GM12865 (cell line): ENCODE measurements at regions not wholly inside any gene's neighbourhood (a gene's known extent, or its start where the extent isn't known, plus 50 kb on each side); places are given as distances from the start of the nearest gene placed in this dataset.

ENCODE experiments used
- DNase-seq: peaks from one replicate; pipeline ENCODE4 v3.0.0; 2010; ENCODE audit warnings: low read depth
- H3K4me3 ChIP-seq: 2 replicates; pipeline ENCODE4 v1.5.1; 2011; ENCODE audit warnings: mild to moderate bottlenecking, low read depth, low read length, control low read depth
- TF ChIP-seq, protein P1 (sequence below): IDR thresholded peaks from 2 replicates; pipeline ENCODE4 v1.5.1; 2011; ENCODE audit warnings: low read length, control low read depth, low read depth, inconsistent platforms; ENCODE audit not compliant: insufficient read depth; ENCODE audit errors: missing control alignments

DNA sequence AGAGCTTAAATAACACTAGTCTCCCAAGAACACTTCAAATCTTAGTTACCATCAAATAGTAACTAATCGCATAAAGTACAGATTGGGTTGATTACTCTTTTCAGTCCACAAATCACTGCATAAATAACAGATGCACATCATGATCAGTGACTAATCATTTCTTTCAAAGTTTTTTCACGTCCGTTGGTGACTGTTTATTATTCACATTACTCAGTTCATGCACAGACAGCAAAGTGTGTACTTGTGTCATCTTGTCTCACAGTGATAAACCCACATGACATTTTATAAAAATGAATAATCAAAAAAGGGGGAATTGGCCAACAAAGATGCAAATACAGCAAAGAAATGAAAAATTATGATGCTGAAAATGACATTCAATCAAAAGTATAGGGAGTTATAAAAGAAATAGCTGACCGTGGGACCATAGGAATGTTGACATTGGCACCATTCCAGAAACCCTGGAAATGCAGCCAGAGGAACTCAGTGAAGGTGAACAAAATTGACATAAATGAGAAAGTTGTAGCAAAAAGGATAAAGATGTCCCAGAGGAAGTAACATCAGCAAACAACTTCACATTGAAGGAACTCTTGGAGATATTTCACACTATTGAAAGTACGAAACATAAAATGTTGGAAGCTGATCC is 161.5 kb downstream of the SOX3 start:
- no peak for DNase-seq
- no peak overlapping the region for H3K4me3 ChIP-seq
- TF ChIP-seq, protein P1, sequence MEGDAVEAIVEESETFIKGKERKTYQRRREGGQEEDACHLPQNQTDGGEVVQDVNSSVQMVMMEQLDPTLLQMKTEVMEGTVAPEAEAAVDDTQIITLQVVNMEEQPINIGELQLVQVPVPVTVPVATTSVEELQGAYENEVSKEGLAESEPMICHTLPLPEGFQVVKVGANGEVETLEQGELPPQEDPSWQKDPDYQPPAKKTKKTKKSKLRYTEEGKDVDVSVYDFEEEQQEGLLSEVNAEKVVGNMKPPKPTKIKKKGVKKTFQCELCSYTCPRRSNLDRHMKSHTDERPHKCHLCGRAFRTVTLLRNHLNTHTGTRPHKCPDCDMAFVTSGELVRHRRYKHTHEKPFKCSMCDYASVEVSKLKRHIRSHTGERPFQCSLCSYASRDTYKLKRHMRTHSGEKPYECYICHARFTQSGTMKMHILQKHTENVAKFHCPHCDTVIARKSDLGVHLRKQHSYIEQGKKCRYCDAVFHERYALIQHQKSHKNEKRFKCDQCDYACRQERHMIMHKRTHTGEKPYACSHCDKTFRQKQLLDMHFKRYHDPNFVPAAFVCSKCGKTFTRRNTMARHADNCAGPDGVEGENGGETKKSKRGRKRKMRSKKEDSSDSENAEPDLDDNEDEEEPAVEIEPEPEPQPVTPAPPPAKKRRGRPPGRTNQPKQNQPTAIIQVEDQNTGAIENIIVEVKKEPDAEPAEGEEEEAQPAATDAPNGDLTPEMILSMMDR: no peak

- DNase-seq: no peak
- TF ChIP-seq, protein P1: no peak
- H3K4me3 ChIP-seq: no peak overlapping the region
Observed at GRCh38 chrX:140342410-140342809, 162.5 kb downstream of the SOX3 start.

- TF ChIP-seq, protein P1: no peak
- no peak for DNase-seq
- H3K4me3 ChIP-seq: no peak overlapping the region
Observed at GRCh38 chrX:140337263-140337662, 167.6 kb downstream of the SOX3 start.

GRCh38 chrX:140318296-140318695 is 186.6 kb downstream of the SOX3 start:
- TF ChIP-seq, protein P1: no peak

DNA sequence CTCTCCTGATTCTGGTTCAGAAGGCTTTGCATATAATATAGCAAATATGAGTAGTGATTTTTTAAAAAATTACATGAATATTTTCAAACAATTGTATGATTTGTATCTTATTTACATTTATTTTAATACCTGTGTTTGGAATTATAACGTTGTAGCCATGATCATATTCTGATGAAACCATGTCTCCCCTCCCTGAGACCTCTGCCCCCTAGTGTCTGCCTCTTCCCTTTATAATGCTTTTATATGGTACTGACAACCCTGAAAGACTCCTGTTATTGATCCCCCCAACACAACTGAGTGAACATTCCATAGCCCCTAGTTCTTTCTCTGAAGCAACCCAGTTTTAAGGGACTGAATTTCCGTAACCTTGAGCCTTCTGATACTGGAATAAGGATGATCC is 187.4 kb downstream of the SOX3 start:
- H3K4me3 ChIP-seq: no peak overlapping the region
- no peak for DNase-seq
- TF ChIP-seq, protein P1: no peak

More at GRCh38 chrX:140318296-140318695, 186.6 kb downstream of the SOX3 start:
- no peak overlapping the region for H3K4me3 ChIP-seq
- DNase-seq: no peak

GRCh38 chrX:140298960-140299825 is 205.7 kb downstream of the SOX3 start:
- H3K4me3 ChIP-seq: no peak overlapping the region
- TF ChIP-seq, protein P1: no peak
- DNase-seq: no peak

DNA sequence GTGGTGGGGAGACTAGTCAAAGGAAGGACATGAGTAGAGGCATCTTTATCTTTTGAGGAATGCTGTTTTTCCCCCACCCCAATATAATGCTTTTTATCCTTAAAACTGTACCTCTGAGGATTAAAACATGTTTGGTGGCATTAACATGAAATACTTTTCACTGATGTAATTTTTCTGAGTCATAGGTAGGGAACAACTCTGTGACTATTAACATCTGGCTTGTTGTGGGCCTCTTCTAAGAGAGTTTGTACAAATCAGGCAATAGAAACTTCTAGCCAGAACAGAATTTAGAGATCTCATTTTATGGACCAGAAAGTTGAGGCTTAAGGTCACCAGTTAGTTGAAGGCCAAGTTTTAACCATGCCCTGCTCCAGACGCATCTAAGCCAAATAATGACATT is 207.6 kb downstream of the SOX3 start:
- TF ChIP-seq, protein P1: no peak
- no peak for DNase-seq
- H3K4me3 ChIP-seq: no peak overlapping the region
